GM18907 (cell line): ENCODE measurements at regions not wholly inside any gene's neighbourhood (a gene's known extent, or its start where the extent isn't known, plus 50 kb on each side); places are given as distances from the start of the nearest gene placed in this dataset.
"Not testable (repeated sequence)": the region's sequence is repeated elsewhere in the genome, so short reads cannot be mapped to it uniquely, and the experiment has no call there.

Source experiments
- ATAC-seq: cut with Tn5 transposase; IDR thresholded peaks from one replicate; pipeline ENCODE4 v1.9.1; 2021; ENCODE audit warnings: mild to moderate bottlenecking, moderate library complexity; ENCODE audit not compliant: unreplicated experiment

DNA sequence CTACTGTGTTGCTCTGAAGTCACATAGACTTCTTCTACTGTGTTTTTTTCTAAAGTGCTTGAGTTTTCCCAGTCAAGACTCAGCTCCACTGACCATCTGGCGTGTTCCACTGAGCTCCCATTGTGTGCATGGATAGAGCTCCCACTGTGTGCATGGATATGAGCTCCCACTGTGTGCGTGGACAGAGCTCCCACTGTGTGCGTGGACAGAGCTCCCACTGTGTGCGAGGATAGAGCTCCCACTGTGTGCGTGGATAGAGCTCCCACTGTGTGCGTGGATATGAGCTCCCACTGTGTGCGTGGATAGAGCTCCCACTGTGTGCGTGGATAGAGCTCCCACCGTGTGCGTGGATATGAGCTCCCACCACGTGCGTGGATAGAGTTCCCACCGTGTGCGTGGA lies 148.3 kb upstream of the ALKAL2 start:
- ATAC-seq, result no peak

DNA sequence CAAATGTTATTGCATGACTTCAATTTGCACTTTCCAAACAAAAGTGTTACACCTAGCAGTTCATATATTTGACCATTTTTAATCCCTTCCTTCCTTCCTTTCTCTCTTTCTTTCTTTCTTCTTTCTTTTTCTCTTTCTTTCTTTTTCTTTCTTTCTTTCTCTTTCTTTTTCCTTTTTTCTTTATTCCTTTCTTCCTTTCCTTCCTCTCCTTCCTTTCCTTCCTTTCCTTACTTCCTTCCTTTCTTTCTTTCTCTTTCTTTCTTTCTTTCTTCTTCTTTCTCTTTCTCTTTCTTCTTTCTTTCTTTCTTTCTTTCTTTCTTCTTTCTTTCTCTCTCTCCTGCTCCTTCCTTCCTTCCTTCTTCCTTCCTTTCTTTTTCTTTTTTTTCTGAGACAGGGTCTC lies 146.7 kb upstream of the ALKAL2 start:
- ATAC-seq, result no peak

DNA sequence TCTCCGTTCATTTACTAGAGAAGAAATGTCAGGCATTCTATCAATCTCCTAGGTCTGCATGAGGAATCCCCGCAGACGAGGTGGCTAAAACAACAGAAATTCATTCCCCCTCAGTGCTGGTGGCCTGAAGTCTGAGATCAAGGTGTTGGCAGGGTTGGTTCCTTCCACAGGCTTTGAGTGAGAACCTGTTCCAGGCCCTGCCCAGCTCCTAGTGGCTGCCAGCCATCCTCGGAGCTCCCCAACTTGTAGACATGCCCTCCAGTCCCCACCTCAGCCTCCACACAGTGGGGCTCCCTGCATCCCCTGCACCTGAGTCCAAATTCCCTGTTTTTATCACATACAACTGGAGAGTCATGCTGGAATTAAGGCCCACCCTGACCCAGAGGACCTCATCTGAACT lies 145.3 kb upstream of the ALKAL2 start:
- no peak for ATAC-seq

DNA sequence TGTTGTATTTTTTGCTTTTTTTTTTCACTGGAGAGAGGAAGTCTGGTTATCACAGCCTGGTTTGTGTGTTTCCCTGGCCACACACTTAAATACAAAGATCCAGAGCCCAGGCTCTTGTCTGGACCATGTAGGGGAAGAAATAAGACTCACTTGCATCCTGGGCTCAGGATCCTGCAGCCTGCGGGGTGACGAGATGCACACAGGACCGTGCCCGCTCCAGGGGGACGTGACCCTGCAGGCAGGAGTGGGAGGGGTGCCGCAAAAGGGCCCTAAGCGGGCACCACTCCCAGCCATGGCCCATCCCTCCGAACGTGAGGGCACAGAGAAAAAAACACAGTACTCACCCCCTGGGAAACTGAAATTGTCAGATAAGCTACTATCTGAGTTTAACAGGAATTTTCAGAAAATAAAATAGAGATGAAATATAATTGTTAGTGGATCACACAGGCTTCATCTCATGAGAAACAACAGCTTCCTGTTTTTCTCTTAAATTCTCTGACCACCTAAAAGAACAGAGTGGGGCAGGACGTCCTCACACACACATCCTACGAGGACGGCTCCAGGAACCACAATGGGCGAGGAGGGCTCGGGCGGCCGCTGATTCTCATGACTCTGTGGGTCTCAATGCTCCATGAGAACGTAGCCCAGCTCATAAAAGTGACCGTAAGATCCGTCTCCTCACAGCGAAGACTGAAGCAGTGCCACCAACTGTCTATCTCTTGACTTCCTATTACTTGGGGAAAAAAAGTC lies 142.6 kb upstream of the ALKAL2 start:
- ATAC-seq, result no peak

DNA sequence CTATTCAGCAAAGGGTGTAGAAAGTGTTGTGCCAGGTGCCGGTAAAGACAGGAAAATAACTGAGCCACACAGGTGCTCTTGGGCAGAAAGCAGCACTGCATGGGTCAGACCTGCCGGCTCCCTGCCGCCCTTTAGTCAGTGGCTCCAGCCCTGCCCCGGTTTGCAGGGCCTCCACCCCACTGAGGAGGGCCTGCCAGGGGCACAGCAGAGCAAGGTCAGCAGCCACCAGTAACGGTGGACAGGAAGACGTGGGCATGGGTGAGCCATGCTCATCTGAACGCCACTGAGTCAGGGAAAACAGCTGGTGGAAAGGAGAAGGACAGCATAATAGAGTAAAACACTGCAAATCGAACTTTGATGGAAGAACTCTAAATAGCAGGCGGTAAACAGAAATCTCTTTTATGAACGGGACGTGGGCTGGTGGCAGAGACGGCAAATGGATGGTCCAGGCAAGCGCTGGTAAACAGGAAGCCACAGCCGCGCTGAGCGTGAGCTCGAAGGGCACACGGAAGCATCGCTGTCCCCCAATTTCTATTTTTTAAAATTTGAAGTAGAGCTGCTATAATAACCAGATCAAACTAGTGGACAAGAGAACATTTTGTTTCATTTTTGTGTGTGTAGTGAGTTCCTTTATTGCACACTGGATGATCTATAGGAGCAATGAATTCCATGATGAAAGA lies 141.8 kb upstream of the ALKAL2 start:
- no peak for ATAC-seq

DNA sequence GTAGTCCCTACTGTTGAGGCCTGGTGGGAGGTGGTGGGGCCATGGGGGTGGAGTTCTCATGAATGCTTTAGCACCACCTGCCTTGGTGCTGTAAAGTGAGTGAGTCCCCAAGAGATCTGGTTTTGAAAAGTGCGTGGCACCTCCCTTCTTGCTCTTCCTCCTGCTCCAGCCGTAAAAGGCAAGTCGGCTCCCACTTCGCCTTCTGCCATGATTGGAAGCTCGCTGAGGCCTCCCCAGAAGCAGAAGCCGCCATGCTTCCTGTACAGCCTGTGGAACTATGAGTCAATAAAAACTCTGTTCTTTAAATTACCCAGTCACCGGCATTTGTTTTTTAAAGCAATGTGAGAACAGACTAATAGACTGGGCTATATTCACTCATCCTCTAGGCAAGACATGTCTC lies 141.3 kb upstream of the ALKAL2 start:
- ATAC-seq, result no peak

DNA sequence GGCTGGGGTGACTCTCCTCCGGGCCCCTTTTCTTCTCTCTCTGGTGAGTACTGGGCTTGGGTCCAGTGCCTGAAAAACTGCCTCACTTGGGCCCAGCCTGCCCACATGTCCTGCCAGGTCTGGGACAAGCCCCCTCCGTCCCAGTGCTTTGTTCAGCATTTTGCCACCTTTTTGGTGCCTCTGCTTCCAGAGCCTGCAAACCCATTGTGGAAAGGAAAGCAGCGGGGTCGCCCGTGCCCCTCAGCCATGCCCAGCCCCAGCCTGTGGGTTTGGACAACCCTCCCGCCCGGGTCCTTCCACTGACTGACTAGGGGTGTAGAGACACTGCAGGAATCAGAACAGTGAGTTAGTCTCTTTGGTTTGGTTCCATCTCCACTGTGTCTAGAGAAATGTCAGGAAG lies 140.7 kb upstream of the ALKAL2 start:
- no peak for ATAC-seq

DNA sequence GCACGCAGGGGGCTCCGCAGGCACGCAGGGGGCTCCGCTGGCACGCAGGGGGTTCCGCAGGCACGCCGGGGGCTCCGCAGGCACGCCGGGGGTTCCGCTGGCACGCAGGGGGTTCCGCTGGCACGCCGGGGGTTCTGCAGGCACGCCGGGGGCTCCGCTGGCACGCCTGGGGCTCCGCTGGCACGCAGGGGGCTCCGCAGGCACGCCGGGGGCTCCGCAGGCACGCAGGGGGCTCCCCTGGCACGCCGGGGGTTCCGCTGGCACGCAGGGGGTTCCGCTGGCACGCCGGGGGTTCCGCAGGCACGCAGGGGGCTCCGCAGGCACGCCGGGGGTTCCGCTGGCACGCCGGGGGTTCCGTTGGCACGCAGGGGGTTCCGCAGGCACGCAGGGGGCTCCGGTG lies 138.8 kb upstream of the ALKAL2 start:
- not testable (repeated sequence) for ATAC-seq

DNA sequence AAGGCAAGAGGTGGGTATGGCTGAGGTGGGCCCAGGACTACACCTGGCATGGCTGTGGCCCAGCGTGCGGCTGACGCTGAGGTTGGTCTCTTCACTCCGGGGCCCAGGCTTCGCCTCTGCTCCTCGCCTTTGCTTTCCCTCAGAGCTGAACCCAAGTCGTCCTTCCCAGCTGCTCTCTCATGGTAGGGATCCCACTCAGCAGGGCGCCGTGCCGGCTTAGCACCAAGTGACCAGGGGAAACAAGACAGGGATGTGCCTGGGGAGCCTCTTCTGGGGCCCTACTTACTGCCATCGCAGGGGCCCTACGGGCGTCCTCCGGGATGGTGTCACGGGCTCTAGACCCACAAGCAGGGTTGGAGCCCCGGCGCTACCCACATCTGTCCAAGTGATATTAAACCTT lies 138.1 kb upstream of the ALKAL2 start:
- ATAC-seq, result no peak

DNA sequence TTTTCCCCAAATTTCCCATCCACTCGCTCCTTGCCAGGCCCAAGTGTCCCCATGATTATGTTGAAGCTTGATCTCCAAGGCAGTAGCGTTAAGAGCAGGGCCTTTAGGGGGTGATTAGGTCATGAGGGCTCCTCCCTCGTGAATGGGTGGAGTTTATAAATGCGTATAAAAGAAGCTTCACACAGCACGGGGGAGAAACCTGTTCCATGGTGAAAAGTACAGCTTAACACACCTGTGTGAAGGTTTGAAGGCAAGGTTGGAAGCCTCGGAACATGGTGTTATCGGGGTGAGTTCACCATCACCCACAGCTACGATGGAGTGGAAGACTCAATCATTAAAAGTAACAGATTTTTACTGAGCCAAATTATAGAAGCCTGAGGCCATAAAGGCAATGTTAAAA lies 137.4 kb upstream of the ALKAL2 start:
- ATAC-seq, result no peak

DNA sequence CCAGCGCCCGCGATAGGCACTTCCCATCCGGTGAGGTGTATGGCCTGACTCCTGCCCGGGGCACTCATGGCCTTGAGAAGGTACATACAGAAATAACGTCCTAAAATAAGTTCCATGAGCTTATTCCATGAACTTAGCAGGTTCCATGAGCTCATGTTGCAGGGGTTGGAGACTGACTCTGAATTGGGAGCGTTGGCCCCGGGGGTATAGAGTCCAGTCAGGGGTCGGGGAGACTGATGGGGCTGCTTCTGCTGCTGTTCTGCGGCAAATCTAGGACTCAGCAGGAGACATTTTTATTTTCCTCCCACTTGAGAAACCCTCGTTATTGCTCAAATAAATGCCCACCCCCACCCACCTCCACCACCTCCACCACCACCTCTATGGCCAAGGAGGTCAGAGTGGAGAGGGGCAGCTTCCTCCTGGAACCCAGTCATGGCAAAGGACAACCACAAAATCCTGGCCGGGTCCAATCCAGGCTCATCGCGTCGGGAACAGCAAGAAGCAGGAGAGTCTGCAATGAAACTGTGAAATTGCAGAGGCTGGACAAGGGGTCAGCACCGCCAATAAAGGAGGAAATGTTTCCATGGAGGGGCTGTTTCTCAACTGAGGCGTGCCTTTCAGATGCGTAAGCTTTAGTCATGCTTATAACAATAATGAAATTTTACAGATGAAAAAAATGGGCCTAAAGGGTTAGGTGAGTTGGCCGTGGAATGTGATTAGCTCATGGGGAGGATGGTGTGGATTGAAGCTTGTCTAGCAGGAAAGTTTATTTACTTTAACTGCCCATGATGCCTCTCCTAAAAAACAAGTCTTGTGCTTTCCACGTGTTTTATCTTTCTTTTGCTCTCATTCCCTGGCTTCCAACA lies 136.6 kb upstream of the ALKAL2 start:
- no peak for ATAC-seq

DNA sequence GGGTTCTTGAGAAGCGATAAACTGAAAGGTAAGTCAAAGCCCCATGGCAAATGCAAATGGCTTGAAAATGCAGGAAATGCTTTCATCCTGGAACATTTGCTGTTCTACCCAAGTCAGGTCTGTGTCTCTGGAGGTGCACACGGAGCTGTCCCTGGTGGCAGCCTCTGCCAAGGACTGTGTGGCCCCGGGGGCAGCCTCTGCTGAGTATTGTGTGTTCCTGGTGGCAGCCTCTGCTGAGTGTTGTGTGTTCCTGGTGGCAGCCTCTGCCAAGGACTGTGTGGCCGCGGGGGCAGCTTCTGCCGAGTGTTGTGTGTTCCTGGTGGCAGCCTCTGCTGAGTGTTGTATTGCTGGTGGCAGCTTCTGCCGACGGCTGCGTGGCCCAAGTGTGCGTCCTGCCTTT lies 135.6 kb upstream of the ALKAL2 start:
- ATAC-seq, result no peak

DNA sequence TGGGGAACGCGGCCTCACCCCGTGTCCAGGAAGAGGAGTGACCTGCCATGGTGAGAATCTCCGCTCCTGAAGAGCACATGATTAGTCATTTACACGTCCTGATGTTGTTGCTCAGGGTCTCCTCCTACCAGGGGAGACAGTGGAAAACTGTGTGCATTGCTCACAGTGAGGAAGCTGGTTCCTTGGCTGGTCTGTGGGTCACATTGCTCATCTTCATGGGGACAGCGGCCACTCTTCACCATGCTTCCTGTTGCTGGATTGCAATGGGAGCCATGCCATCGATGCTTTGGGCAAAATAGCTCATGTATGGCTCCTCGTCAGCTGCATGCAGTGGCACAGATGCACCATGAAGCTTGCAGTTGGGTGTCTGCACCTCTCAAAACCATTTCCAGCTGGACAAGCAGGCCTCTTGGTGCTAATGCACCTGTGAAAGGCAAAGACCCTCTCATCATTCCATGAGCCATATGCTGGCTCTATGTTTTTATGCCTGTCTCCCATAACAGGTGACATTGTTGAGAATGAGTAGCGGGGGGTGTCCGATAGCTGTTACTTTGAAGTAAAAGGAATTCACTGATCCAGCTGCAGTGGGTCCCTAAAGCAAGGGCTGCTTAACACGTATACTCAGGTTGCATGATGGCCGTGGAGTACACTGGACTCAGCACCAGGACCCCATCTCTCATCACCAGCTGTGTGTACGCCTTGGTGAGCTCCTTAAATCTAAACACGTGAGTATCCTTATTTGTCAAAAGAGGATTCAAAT lies 135.0 kb upstream of the ALKAL2 start:
- ATAC-seq, result no peak

DNA sequence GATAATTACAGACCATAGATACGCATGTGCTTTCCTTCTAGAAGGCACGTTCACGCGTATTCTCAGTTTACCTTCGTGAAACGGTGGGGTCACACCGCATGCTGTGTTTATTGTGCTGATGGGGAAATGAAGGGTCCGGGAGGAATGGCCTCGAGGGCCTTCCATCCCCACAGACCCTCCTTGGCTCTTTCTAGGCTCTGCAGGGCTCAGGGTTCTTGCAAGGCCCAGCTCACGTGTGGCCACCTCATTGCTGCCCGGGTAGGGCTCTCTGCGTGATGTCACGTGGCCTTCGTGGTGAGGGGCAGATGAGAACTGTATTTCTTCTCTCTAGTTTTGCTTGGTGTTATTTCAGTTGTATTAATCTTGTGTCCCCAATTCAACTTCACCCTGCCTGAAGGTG lies 133.5 kb upstream of the ALKAL2 start:
- no peak for ATAC-seq

DNA sequence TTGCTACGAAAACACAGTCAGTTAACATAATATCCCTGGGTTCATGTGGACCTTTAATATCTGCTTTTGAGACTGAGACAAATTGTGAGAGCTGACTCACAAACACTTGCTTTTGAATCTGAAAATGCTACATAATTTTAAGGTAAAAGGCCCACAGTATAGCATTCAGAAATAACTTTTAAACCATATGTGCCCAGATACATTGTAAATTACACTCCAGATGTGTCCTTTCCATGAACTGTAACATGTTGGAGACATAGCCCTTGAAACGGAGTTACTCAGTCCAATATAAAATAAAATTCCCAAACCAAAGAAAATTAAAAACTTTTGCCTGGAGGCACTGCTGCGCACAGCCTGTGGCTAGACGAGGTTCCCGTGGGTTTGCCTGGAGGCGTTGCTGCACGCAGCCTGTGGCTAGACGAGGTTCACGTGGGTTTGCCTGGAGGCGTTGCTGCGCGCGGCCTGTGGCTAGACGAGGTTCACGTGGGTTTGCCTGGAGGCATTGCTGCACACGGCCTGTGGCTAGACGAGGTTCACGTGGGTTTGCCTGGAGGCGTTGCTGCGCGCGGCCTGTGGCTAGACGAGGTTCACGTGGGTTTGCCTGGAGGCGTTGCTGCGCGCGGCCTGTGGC lies 131.9 kb upstream of the ALKAL2 start:
- ATAC-seq, result no peak

DNA sequence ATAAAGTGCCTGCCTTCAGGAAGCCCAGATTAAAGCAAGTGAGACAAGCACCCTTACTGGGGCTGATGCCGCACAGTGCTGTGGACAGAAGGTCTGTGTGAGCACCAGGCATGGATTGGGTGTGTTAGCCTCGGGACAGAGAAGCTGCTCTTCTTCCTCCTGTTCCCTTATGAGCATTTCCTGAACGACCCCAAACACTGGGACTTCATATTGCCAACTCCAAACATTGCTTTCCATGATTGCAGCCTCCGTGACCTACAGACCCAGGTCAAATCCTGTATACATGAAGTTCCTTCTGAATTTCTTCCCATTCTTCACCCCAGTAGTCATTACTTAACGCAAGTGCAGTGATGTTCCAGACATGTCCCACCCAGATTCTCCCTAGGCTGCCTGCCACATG lies 129.8 kb upstream of the ALKAL2 start:
- no peak for ATAC-seq

DNA sequence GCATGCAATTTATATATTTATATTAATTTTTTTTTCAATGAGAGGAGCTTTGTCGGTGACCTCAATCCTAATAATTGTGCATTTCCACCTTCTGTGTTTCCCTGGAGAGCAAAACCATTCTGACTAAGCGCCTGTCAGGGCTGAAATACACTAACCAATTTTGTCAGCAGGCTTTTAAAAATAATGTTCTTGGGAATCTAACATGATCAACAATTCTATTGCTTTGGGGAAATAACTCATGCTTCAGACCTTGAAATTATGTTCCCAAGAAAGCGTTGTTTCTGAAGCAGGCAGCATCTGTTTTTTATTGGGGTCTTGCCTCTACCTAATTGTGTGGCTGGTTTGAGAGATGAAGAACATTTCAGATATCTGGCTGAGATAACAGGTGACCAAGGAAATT lies 129.1 kb upstream of the ALKAL2 start:
- ATAC-seq, result no peak

DNA sequence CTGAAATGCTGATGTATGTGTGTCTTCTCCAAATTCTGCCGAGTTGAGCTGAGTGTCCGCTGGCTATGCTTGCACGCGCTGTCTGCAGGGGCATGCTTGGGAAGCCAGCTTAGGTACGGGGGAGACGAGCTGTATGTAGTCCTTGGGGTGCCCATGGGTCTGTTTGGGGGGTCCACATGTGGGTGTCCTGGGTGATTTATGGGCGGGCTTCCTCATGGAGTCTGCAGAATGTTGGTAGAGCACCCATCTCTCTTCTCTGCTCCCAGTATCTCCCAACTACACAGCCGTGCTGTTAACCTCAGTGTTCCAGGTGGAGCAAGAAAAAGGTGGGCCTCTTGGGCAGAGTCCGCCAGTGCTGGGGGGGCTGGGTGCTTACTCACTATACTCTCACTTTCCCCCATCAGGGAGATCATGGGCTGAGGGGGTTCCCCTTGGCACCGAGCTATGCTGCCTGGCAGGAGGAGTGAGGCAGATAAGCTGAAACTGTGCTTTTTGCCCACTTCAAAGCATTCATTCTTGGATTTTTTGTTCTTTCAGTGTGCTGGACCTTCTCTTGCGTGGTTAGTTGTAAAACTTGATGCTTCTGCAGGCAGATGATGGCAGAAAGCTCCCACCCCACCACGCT lies 128.2 kb upstream of the ALKAL2 start:
- no peak for ATAC-seq

DNA sequence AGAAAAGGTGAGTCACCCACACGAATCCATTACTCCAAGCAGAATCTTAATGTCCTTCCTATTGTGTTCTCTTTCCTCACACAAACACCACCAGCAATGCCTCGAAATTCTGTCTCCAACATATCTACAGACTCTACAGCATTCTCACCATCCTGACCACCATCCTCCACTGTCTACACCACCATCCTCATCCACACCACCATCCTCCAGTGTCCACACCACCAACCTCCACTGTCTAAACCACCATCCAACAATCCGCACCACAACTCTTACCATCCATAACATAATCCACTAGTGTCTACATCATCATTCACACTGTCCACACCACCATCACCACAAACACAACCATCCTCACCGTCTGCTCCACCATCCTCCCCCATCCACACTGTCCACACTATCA lies 121.6 kb upstream of the ALKAL2 start:
- no peak for ATAC-seq

DNA sequence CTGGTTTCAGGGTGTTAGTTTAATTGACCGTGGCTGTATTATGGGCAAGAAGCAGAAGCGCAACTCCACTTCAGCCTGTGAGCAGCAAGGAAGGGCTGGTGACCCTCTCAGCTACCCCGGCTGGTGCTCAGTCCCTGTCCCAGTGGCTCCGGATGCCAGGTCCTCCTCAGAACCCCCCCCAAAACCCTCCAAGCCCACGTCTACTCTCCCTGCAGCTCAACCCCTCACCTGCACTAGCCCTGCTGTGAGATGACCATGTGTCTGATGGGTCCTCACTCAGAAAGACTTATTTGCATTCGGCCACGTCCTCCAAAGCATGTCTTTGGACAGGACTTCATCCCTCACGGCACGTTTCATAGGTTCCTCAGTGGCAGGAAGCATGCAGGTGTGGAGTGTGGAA lies 119.7 kb upstream of the ALKAL2 start:
- no peak for ATAC-seq
